HL-60 (cell line): ENCODE measurements at regions not wholly inside any gene's neighbourhood (a gene's known extent, or its start where the extent isn't known, plus 50 kb on each side); places are given as distances from the start of the nearest gene placed in this dataset.

ENCODE experiments used
- DNase-seq, 2 experiments: peaks; one replicate each; pipeline ENCODE4 v3.0.0-alpha.2; 2010 to 2020; ENCODE audit warnings: low read depth in 1 of 2, low spot score in 1 of 2
- H3K27ac ChIP-seq: fragments of 250-450 bp; sonication (Bioruptor Pico); replicated peaks from 2 replicates; pipeline ENCODE4 v1.5.1; 2020; ENCODE audit warnings: mild to moderate bottlenecking, moderate library complexity
- H3K27me3 ChIP-seq: fragments of 250-450 bp; sonication (Bioruptor Pico); 2 replicates; pipeline ENCODE4 v1.5.1; 2021; ENCODE audit warnings: mild to moderate bottlenecking, moderate library complexity; ENCODE audit not compliant: insufficient read depth, poor library complexity, severe bottlenecking
- H3K4me3 ChIP-seq: replicated peaks from 2 replicates; pipeline ENCODE4 v1.5.1; 2011; ENCODE audit warnings: mild to moderate bottlenecking, control low read depth, low read length; ENCODE audit not compliant: insufficient read depth
- CTCF ChIP-seq: IDR thresholded peaks from one replicate; pipeline ENCODE4 v1.5.1; 2011; ENCODE audit warnings: low read length, control low read depth, inconsistent platforms; ENCODE audit not compliant: insufficient read depth
- GABPA ChIP-seq: IDR thresholded peaks from 2 replicates; pipeline ENCODE4 v1.6.1; 2012; ENCODE audit warnings: low read depth
- POLR2AphosphoS5 ChIP-seq: IDR thresholded peaks from 2 replicates; pipeline ENCODE4 v1.6.1; 2012; ENCODE audit warnings: low read depth
- REST ChIP-seq: IDR thresholded peaks from 2 replicates; pipeline ENCODE4 v1.6.1; 2012; ENCODE audit warnings: low read depth; ENCODE audit not compliant: insufficient replicate concordance
- SPI1 ChIP-seq: IDR thresholded peaks from 2 replicates; pipeline ENCODE4 v1.6.1; 2012; ENCODE audit warnings: low read depth, mild to moderate bottlenecking, borderline replicate concordance

- no peak for TF ChIP-seq CTCF
- TF ChIP-seq GABPA = no peak
- TF ChIP-seq POLR2AphosphoS5 = no peak
- no peak for TF ChIP-seq REST
- TF ChIP-seq SPI1 = no peak
- Histone ChIP-seq H3K4me3 (no peak overlapping the region), H3K27me3 (no peaks in the 10 kb centered on the region), H3K27ac (no peak overlapping the region)
- DNase-seq = no peak
These were observed 118.2 kb upstream of the KIF5B start for GRCh38 chr10:32174349-32174893.

GRCh38 chr10:32171204-32171603 is 115.0 kb upstream of the KIF5B start:
- Histone ChIP-seq H3K27ac (no peak overlapping the region), H3K4me3 (no peak overlapping the region), H3K27me3 (no peaks in the 10 kb centered on the region)
- DNase-seq = no peak
- no peak for TF ChIP-seq SPI1
- TF ChIP-seq REST = no peak
- TF ChIP-seq POLR2AphosphoS5 = no peak
- TF ChIP-seq CTCF = no peak
- no peak for TF ChIP-seq GABPA

- Histone ChIP-seq H3K27ac (no peak overlapping the region), H3K4me3 (no peak overlapping the region), H3K27me3 (no peaks in the 10 kb centered on the region)
- no peak for DNase-seq
- no peak for TF ChIP-seq GABPA
These were observed 113.3 kb upstream of the KIF5B start for GRCh38 chr10:32169556-32169955.

- no peaks in the 10 kb centered on the region for H3K27me3 ChIP-seq
- TF ChIP-seq POLR2AphosphoS5 = no peak
- TF ChIP-seq REST = no peak
- TF ChIP-seq SPI1 = no peak
- TF ChIP-seq GABPA = no peak
- no peak for TF ChIP-seq CTCF
- H3K27ac ChIP-seq = no peak overlapping the region
- H3K4me3 ChIP-seq = no peak overlapping the region
- no peak for DNase-seq
These were observed 111.2 kb upstream of the KIF5B start for GRCh38 chr10:32167450-32167849.
